Glomerular visceral epithelial cell (primary cell): ENCODE measurements at regions not wholly inside any gene's neighbourhood (a gene's known extent, or its start where the extent isn't known, plus 50 kb on each side); places are given as distances from the start of the nearest gene placed in this dataset.

Experiments used
- DNase-seq: peaks from one replicate; pipeline ENCODE4 v3.0.0-alpha.2; 2016; ENCODE audit errors: extremely low spot score

DNA sequence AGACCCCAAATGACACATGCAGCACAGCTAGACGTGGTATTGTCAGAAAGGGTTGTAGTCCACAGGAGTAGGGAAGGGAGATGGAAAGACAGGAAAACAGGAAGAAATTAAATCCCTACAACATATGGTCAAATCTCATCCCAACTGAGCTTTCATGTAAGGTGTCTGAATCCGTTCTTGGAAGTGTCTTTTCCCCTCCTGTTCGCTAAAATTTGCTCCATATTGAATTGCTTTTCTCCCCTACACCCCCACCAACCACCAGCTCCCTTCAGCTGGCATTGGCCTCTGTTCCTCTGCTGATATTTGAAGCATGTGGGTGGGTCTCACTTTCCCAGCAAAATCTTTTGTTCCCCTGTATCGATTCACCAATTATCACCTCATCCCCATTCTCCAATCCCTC lies 376.2 kb upstream of the WWC1 start:
- no peak for DNase-seq

DNA sequence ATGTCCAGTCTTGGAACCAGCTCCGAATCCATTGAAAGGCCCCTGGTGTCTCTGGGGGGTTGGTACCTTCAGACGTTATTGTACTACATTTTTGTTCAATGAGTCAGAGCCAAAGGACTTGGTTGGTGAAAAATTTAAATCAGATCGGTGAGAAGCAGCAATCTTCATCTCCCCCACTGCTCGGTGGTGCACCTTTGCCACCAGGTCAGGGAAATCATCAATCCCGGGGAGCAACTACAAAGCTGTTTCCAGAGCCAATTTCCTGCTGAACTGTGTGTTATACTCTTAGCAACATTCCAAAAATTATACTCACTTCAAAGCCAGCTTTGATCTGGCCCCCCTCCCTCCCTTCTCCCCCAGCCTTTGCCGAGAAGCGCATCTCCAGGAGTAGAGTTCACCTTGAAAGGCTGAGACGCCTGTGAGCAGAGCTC lies 375.2 kb upstream of the WWC1 start:
- DNase-seq, result peak; percentile 91

DNA sequence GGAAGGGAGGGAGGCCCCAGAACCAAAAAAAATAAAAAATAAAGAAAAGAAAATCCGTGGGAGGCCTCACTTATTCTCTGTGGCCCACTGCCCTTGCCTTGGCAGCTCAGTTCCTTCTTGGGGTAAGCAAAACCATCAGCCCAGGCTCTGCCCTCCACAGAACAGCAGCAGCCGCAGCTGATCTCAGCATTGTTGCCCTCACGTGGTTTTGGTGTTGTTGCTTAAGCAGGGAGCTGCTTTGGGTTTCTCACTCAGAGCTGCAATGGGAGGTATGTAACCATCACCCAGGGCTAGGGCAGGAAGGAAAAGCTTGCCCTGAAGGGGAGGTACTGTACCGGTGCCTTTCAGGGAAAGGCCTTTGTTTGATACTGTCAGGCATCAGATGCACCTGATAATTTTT lies 374.7 kb upstream of the WWC1 start:
- peak; percentile 86 for DNase-seq

DNA sequence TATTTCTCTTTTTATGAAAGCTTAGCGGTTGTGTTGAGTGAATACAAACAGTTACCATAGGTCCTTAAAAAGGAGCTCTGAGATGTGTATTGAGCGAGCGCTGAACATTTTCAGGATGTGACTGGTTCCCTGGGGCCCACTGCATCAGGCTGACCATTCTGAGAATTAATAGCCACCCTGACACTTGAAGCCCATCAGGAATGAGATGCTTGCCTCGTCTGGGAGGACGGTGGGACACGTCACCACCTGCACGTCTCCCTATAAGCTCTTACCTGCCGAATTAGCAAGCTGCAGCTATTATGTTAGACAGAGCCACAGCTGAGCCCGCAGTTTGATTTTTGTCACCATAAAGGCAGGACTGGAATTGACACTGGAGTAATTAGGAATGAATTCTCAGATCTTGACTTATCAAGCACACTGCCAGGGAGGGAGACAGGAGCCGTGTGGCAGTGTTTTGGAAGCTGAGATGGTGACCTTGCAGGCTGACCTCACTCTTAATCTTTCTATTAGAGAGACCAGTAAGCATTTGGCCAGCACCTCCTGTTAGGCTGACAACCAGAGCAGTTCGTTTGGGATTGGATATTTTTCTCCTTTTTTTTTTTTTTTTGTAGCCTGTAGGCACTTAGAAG lies 373.1 kb upstream of the WWC1 start:
- no peak for DNase-seq

GRCh38 chr5:167918813-167919483 lies 372.5 kb upstream of the WWC1 start:
- DNase-seq, result no peak

DNA sequence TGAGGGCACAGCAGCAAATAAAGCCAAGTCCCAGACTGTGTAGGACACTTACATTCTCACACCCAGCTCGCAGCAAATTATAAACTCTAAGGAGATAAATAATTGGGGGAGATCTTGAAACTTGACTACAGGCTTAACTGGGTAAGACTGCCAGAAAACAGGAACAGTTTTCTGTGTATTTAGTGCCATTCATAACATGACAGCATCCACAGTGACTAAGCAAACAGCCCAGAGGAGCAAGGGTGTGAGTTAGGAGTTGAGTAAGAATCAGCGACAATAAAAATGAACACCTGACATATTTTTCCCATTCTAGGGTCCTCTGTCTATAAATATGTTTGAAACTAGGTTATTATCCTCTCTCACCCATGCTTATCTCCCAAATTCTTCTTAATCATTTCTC lies 370.9 kb upstream of the WWC1 start:
- DNase-seq, result no peak

GRCh38 chr5:167921796-167922195 lies 369.6 kb upstream of the WWC1 start:
- DNase-seq, result no peak

- no peak for DNase-seq
Observed at GRCh38 chr5:167923396-167923795, 368.0 kb upstream of the WWC1 start.

- no peak for DNase-seq
Observed at GRCh38 chr5:167929841-167930240, 361.6 kb upstream of the WWC1 start.

DNA sequence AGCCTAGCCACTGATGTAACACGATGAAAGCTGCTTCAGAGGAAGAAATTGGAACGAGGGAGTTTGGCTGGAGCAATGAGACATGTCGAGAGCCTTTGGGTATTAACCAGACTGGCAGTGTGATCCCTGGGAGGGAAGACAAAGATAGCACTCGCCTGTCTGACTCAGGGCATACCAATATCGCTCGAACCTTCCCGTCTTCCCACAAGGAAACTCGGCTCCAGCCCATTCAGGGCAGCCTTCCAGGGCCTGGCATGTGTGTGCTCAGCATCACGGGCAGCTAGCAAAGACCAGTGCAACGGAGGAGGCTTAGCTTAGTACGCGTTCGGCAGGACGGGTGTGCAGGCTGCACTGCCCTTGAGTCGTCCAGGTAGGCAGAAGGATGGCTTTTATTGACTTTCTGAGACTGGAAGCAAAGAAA lies 356.9 kb upstream of the WWC1 start:
- DNase-seq, result peak; percentile 84

- no peak for DNase-seq
Observed at GRCh38 chr5:167936022-167936421, 355.4 kb upstream of the WWC1 start.

DNA sequence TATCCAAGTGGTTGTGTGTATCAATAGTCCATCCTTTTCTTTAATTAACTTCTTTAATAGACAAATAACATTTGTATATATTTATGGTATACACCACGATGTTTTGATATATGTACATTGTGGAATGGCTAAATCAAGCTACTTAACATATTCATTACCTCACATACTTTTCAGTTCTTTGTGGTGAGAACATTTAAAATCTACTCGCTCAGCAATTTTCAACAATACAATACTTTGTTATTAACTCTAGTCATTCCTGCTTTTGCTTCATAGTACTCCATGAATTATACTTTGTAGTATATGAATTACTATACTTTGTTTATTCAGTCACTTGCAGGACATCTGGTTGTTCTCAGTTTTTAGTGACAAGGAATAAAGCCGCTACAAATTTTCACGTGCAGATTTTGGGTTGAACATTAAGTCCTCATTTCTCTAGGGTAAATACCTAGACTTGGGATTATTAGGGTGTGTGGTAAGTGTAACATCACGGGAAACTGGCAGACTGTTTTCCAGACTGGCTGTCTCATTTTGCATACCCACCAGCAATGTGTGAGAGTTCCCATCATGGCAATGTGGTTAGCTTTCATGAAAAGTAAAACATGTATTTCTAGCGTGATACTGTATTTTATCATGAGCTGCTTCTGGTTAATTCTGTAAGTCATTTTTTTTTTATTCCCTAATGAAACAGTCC lies 354.4 kb upstream of the WWC1 start:
- no peak for DNase-seq

DNA sequence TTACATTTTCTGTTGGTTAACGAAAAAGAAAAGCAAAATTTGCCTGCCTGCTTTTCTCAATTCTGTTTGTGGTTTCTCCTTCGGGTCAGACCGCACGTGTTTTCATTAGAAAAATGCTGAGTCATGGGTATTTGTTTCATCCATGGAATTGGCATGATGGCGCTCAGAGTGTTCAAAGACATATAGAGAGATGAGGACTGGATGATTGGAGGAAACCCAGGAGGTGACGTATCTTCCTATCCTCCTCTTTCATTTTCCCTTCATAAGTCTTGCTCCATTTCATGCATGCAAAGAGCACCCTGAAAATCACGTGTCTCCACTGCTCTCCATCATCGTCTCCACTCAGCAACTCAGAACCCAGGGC lies 353.8 kb upstream of the WWC1 start:
- no peak for DNase-seq

DNA sequence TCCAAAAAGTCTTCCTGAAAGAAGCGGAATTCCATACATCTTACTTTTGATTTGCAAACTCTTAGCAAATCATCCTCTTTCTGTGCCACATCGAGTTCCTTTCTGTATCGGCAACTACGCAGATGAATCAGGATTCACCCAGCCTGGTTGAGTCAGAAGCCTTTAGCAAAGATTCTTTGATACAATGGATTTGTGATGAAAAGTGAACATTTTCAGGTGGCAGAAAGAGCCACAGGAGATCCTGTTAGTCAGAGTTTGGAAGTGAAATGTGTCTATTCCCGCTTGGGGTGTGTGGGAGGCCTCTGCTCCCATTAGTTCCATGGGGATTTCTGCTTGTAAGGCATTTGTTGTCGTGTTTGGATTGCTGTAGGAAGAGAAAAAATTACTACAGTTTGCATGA lies 351.8 kb upstream of the WWC1 start:
- DNase-seq, result no peak

GRCh38 chr5:167940911-167941310 lies 350.5 kb upstream of the WWC1 start:
- no peak for DNase-seq

DNA sequence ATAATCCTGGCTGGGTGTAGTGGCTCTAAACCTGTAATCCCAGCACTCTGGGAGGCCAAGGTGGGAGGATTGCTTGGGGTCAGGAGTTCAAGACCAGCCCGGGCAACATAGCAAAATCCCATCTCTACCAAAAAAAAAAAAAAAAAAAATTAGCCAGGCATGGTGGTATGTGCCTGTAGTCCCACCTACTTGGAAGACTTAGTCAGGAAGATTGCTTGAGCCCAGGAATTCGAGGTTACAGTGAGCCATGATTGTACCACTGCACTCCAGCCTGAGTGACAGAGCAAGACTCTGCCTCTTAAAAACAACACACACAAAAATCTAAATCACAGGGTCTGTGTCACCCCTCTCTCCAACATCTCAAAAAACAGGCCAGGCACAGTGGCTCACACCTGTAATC lies 349.9 kb upstream of the WWC1 start:
- DNase-seq, result peak; percentile 47

GRCh38 chr5:167943343-167943742 lies 348.1 kb upstream of the WWC1 start:
- no peak for DNase-seq

DNA sequence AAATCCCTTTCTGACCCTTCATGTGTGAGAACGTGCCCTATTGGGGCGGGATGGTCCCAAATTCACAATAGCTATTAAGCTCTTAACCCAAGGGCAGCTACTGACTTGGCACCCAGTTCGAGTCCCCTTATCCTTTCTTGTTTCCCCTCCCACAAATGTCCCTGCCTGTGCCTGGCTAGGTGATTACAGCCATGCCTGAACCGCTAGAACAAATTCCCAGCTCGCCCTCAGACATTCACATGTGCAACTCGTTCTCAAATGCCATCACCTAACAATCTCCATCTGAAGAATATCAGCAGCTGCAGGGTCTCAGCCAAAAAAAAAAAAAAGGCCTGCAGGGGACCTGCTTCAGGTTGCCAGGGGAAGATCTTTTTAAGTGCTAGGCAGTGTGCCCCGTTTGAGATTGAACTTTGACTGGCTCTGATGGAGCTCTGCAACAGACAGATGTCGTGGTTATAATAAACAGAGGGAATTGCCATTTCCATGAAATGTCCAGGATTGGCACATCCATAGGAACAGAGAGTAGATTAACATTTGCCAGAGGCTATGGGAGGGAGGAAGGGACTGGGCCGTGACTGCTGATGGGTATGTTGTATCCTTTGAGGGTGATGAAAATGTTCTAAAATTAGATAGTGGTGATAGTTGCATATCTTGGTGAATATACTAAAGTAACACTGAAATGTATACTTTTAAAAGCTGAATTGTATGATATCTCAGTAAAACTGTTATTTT lies 347.2 kb upstream of the WWC1 start:
- DNase-seq, result peak; percentile 47

- DNase-seq, result peak; percentile 98
Observed at GRCh38 chr5:167945542-167946384, 345.7 kb upstream of the WWC1 start.

DNA sequence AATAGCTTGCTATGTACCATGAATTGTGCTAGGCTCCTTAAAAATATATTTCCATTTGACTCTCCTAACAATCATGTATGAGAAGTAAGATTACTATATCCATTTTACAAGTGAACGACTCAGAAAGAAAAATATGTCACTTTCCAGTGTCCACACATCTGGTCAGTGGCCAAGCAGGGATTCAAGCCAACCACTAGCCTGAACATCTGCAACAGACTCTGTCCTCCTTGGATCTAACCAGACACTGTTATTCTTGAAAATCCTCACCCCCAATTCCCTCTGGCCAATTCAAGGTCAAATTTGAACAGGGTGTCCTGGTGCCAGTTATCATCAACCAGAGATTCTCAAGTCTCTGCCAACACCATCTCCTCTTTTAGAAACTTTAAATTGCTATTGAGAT lies 344.1 kb upstream of the WWC1 start:
- peak; percentile 43 for DNase-seq

- DNase-seq, result no peak
Observed at GRCh38 chr5:167948251-167948650, 343.2 kb upstream of the WWC1 start.

DNA sequence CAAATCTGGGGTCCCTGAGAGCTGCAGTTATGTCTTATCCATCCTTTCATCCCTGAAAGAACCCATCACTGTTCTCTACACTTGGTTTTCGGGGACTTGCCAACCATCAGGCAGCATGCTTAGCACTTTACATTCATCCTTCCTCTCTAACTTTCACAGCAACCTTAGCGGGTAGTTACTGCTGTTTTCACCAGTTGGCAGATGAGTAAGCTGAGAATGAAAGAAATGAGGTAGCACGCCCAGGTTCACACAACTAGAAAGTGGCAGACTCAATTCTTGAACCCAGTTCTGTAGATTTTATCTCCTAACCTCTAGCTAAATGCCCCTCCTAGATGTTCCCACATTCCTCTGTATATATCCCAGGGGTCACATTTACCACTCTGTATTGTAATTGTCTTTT lies 342.0 kb upstream of the WWC1 start:
- no peak for DNase-seq
